Kidney epithelial cell (primary cell): ENCODE measurements at regions not wholly inside any gene's neighbourhood (a gene's known extent, or its start where the extent isn't known, plus 50 kb on each side); places are given as distances from the start of the nearest gene placed in this dataset.

Source experiments
- DNase-seq: peaks from one replicate; pipeline ENCODE4 v3.0.0-alpha.2; 2010; ENCODE audit warnings: low read depth
- H3K27me3 ChIP-seq: 2 replicates; pipeline ENCODE4 v1.6.0; 2011; ENCODE audit warnings: low read length; ENCODE audit not compliant: control insufficient read depth, insufficient read depth
- H3K36me3 ChIP-seq: 2 replicates; pipeline ENCODE4 v1.5.1; 2011; ENCODE audit warnings: low read length; ENCODE audit not compliant: control insufficient read depth, insufficient read depth
- H3K4me3 ChIP-seq: 2 replicates; pipeline ENCODE4 v1.5.1; 2011; ENCODE audit warnings: low read depth, mild to moderate bottlenecking, control low read depth, low read length
- CTCF ChIP-seq: IDR thresholded peaks from 2 replicates; pipeline ENCODE4 v1.5.1; 2011; ENCODE audit warnings: mild to moderate bottlenecking, moderate library complexity, low read length, control low read depth, inconsistent platforms; ENCODE audit not compliant: insufficient read depth, poor library complexity, severe bottlenecking

DNA sequence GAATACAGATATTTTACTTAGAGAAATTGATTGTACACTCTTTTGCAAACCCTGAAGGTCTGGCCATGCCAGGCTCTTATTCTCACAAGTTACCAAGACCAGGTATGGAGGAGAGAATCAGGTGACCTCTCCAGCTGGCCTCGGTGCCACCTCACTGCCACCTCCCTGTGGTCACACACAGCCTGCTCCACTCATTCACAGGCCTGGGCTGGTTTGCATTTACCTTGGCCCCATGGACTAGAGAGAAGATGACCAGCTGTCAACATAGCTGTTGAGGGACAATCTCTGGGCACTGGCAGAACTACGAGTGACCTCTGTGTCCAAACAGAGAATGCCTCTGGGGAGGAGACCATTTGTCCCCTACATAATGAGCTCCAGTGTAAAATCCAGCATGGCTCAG is 291.2 kb upstream of the RUNX1 start:
- Histone ChIP-seq H3K27me3 (no peaks in the 10 kb centered on the region), H3K36me3 (no peaks in the 10 kb centered on the region), H3K4me3 (no peak overlapping the region)
- no peak for DNase-seq
- TF ChIP-seq CTCF, result no peak

DNA sequence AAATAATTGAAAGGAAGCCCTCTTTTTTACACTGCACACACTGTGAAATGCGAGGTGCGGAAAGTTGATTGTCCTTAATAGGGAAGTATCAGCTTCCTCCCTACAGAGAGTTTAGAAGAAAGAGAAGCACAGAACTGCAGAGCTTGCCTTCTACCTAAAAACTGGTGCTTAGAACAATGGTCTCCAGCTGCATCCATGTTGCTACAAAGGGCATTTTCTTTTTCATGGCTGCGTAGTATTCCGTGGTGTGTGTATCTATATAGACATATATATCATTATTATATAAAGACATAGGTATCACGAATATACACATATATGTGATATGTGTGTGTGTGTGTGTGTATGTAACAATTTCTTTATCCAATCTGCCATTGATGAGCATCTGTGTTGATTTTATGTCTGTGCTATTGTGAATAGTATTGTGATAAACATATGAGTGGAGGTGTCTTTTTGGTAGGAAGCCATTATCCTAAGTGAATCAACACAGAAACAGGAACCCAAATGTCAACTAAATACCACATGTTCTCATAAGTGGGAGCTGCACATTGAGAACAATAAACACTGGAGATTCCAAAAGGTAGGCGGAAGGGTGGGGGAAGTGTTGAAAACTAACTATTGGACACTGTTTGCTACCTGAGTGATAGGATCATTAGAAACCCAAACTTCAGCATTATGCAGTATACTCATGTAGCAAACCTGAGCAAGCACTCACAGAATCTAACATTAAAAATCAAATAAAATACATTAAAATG is 290.0 kb upstream of the RUNX1 start:
- no peak for TF ChIP-seq CTCF
- Histone ChIP-seq H3K4me3 (no peak overlapping the region), H3K36me3 (no peaks in the 10 kb centered on the region), H3K27me3 (no peaks in the 10 kb centered on the region)
- no peak for DNase-seq

GRCh38 chr21:35338281-35338680 is 289.2 kb upstream of the RUNX1 start:
- no peak overlapping the region for H3K4me3 ChIP-seq
- DNase-seq, result no peak
- no peak for TF ChIP-seq CTCF
- H3K27me3 ChIP-seq, result no peaks in the 10 kb centered on the region
- no peaks in the 10 kb centered on the region for H3K36me3 ChIP-seq

- no peak overlapping the region for H3K4me3 ChIP-seq
- no peak for DNase-seq
- TF ChIP-seq CTCF, result no peak
- no peaks in the 10 kb centered on the region for H3K36me3 ChIP-seq
- no peaks in the 10 kb centered on the region for H3K27me3 ChIP-seq
Observed at GRCh38 chr21:35337573-35337972, 288.5 kb upstream of the RUNX1 start.

GRCh38 chr21:35336534-35336933 is 287.4 kb upstream of the RUNX1 start:
- no peak for DNase-seq
- no peak for TF ChIP-seq CTCF
- Histone ChIP-seq H3K27me3 (no peaks in the 10 kb centered on the region), H3K4me3 (no peak overlapping the region), H3K36me3 (no peaks in the 10 kb centered on the region)

- Histone ChIP-seq H3K4me3 (no peak overlapping the region), H3K27me3 (no peaks in the 10 kb centered on the region), H3K36me3 (no peaks in the 10 kb centered on the region)
- TF ChIP-seq CTCF, result no peak
- DNase-seq, result no peak
Observed at GRCh38 chr21:35335951-35336446, 286.9 kb upstream of the RUNX1 start.
